ENCODE measurements at regions not wholly inside any gene's neighbourhood (a gene's known extent, or its start where the extent isn't known, plus 50 kb on each side); places are given as distances from the start of the nearest gene placed in this dataset.
"Not testable (repeated sequence)": the region's sequence is repeated elsewhere in the genome, so short reads cannot be mapped to it uniquely, and the experiment has no call there.

DNA sequence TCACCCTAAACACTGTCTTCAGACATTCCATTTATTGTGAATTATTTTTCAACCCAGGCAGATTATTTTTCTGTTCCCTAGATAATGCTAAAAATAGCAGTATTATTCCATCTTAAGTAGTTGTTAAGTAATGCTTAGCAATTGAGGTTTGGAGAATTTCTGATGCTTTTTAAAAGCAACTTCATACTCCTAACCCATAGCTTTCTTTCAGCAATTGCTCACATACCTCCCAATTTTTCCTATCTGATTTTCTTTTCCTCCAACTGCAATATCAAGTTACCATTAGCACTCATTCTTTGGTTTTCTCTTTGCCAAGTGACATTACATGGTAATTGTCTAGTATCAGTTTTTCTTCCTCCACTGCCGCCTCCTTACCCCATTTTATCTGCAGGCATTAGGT is 104.7 kb downstream of the GPR85 start:
- FAIRE-seq, result no peak

DNA sequence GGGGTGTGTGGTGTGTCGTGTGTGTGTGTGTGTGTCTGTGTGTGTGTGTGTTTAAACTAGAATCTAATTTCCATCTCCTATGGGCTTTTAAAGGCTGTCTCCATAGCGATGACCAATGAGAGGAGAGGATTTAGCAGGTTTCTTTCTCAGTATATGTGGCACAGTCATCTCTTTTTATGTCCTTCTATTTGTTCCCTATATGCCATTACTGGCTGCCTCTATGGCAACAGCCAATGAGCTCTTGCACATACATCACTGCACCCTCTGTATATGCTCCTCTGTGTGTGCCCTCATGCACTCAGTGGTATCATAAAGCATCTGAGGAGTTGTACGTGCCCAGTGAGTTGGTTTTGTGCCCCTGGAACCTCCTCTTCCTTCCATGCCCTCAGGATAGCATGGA is 107.6 kb downstream of the GPR85 start:
- not testable (repeated sequence) for FAIRE-seq

DNA sequence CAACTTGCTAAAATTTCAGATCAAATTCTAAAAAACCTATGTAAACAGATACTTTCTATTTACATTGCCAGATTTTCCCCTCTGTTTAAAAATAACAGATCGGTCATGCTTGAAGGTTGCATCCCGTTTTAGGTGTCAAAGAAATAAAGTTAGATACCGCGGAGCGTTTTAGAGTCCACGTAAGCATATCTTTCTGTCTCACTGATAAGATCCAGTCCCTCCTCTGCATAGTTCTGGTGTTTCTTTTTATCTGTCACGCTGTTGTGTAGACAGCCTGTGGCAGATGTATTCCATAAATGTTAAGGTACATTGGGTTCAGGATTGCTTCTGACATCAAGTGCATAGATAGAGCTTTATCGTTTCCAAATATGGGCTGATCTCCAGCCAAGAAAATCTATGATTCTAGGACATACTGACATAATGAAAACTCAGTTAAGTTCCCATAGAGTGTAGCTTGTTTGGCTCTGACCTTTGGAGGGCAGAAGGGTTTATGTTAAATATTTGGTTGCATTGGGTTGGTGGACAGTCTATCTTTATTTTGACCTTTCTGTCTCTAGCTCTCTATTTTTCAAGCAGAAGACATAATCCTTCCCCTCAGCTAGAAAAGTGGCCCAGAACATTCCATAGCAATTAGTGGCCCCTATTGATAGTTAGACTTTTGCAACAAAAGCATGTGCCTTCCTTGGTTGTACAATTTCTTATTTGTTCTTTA is 109.2 kb downstream of the GPR85 start:
- FAIRE-seq, result not testable (repeated sequence)

DNA sequence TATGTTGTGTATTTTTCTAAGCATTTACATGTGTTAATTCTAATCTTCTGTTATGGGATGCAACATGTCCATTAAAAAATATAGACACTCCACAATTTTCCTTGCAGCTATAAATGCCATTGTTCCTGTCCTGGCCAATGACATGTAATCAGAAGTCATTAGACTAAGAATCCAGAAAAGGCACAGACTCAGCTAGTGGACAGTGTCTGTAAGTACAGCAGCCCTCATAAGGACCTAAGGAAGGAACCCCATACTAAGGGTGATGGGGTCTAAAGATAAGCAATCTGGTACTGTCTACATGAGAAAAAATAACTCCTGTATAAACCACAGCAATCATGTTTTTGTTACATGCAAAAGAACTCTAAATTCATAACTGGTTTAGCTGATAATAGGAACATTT is 115.9 kb downstream of the GPR85 start:
- FAIRE-seq, result no peak

DNA sequence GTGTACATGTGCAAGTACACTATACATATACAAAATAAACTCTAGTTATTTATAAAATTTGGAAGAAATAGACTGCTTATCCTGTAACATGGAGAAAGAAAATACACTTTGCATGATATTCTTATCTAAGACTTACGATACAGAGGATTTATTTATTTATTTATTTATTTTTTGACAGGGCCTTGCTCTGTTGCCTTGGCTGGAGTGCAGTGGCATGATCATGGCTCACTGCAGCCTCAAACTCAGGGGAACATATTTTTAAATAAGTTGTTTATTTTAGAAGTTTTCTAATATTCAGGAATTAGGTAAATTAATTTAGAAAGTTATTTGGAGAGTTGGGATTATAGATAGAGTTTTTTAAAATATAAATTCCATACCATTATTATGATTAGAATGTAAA is 116.7 kb downstream of the GPR85 start:
- FAIRE-seq, result no peak

DNA sequence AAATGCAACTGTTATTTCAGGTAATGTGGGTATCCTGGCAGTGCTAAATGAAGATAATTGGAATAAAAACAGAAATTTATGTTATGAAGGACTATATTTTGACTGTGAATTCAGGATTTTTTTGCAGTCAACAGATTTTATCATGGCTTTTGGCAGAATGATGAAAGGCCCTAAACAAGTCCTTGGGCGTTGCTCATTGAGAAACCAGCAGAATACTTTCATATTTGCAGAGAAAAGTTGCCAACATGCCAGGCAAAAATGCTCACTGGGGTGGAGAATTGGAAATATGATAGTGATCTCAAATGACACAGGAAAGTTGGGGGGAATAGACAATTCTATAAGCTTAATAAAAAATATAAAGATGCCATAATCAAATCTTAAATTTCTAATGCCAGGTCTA is 121.1 kb downstream of the GPR85 start:
- no peak for FAIRE-seq

DNA sequence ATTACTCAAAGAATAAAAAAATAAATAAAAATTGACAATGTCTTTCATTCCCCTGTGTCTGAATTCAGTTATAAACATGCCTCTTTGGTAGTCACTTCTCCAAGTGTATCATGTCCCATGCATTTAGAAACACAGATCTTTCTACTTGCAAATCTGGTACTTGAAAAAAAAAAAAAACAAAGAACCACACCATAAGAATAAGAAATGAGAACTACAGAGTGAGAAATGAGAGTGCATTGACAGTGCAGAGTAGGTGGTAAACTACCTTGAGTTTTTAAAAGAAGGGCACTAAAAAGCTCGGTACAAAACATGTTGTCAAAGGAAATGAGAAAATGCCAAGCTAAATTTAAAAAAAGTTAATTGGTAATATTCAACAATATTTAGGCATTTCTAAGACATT is 123.0 kb downstream of the GPR85 start:
- no peak for FAIRE-seq

DNA sequence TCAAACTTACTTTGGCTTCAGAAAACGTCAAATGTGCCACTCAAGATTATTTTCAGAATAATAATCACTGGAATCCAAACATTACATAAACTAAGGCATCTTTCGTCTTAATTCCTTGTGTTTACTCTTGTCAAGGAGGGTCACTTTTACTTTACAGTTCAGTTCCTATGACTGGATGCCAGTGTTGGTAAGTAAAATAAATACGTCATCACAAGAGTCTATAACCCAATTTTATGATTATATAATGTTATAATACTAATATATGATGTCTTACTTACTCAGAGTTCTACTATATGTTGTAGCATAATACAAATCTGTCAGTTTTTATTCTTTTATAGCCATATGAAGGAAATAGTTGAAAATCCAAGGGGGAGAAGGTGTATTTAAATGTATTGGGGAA is 123.8 kb downstream of the GPR85 start:
- FAIRE-seq, result no peak

DNA sequence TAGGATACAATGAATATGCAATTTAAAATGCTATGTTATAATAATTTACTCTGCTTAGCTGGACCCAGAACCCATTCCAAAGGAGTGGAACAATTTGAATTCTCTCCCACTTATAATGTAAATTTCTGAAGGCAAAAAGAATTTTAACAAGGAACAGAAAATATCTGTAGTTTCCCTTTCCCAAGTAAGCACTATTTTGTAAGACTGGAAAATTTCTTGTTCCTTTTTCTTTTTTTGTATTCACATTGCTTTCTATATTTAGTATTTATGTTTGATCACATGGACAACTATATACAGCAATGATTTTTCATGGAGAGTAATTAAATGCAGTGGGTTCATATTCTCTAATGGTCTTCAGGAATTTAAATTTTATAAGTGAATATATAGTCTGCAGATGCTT is 127.4 kb downstream of the GPR85 start:
- no peak for FAIRE-seq

DNA sequence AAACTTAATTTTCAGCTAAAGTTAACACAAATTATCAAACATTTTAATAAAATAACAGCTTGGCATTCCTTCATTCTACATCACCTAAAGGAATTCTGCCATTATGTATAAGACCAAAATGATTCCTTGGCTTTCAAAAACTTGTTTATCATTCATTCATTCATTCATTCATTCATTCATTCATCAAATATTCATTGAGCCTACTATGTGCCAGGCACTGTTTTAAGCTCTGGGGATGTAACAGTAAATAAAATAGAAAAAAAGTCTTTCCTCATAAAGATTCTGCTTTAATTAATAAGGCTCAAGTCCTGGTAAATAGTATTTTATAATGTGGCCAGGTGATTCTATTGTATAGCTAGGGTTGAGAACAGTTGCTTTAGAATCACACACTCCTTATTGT is 127.9 kb downstream of the GPR85 start:
- no peak for FAIRE-seq

DNA sequence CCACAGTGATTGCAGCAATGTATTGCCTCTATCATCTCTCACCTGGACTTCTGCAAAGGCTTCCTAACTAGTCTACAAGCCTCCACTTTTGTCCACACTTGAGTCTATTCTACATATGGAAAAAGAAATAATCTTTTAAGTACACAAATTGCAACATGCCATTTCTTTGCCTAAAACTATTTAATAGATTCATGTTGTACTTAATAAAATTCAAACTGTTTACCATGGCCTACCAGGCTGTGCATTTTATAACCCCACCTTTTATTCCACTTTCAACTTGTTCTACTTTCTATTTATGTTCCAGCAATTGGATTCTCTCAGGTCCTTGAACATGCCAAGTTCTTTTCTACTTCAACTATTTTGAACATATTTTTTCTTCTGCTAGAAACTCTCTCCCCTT is 128.7 kb downstream of the GPR85 start:
- FAIRE-seq, result no peak

DNA sequence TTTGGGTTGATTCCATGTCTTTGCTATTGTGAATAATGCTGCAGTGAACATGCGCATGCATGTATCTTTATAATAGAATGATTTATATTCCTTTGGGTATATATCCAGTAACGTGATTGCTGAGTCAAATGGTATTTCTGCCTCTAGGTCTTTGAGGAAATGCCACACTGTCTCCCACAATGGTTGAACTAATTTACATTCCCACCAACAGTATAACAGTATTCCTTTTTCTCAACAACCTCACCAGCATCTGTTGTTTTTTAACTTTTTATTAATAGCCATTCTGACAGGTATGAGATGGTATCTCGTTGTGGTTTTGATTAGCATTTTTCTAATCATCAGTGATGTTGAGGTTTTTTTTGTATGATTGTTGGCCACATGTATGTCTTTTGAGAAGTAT is 133.6 kb downstream of the GPR85 start:
- not testable (repeated sequence) for FAIRE-seq

DNA sequence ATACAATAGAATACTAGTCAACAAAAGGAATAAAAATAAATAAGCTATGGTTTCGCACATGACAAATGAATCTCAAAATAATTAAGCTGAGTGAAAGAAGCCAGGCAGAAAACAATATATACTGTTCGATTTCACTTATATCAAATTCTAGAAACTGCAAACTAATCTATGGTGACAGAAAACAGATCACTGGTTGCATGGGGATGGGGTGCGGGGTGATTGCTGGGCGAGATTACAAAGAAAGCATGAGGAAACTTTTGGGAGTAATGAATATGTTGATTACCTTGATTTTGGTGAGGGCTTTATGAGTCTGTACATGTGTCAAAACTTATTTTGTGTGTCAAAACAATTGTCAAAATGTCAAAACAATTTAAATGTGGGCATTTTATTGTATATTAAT is 135.6 kb downstream of the GPR85 start:
- no peak for FAIRE-seq

DNA sequence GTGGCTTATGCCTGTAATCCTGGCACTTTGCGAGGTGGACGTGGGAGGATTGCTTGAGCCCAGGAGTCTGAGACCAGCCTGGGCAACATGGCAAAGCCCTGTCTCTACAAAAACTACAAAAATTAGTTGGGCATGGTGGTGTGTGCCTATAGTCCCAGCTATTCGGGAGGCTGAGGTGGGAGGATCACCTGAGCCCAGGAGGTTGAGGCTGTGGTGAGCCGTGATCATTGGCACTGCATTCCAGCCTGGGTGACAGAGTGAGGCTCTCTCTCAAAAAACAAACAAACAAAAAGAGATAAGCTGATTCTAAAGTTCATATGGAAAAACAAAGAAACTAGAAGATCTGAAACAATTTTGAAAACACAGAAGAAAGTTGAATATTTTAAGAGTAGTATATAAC is 136.9 kb downstream of the GPR85 start:
- not testable (repeated sequence) for FAIRE-seq

DNA sequence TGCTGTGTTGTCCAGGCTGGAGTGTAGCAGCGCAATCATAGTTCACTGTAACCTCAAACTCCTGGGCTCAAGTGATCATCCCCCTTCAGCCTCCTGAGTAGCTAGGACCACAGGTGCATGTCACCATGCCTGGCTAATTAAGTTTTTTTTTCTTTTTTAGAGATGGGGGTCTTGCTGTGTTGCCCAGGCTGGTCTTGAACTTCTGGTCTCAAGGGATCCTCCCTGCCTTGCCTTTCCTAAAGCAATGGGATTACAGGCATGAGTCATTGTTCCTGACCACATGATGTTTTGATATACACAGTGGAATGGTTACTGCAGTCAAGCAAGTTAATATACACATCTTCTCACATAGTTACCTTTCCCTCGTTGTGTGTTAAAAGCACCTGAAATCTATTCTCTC is 140.3 kb downstream of the GPR85 start:
- FAIRE-seq, result no peak

DNA sequence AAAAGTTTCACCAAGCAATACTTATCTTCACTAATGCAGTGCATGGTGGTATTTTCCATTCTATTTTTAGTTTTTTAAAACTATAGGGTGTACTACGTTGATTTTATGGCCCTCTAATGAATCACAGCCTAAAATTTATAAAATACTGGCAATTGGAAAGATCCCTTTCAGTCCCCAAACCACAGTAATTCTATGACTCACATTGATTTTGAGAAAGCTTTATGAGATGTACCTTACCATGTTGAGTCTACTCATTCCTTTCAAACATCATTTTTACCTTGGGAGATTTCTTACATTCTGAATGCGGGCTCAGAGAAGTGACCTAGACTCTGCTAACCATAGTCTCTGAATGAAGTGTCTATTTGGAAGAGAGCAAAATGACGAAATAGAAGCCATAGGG is 141.6 kb downstream of the GPR85 start:
- no peak for FAIRE-seq

DNA sequence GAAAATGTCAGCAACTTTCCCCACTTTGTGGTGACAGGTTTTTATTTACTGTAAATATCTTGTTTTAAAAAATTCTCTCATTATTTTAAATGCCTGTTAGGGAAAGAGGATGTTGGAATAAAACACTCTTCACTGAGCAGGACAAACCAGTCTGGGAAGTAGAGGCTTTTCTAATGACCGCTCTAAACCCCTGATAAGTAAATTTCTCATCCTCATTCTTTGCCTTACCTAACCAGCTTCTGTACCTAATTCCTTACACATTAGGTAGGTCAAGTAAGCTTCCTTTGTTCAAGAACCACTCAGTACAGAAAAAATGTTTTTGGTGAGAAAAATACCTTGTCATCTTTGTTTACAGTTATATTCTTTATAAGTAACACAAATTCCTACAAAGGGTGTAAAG is 143.6 kb downstream of the GPR85 start:
- no peak for FAIRE-seq

DNA sequence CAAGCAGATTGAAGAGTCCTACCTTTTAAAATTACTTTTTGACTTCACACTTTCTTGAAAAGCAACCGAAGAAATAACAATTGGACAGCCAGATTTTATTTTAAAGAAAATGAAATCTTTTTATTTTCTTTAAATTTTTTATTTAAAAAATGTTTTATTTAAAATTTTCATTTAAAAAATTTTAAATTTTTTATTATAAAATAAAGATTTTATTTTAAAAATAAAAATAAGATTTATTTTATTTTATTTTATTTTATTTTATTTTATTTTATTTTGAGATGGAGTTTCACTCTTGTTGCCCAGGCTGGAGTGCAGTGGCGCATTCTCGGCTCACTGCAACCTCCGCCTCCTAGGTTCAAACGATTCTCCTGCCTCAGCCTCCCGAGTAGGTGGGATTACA is 144.5 kb downstream of the GPR85 start:
- peak; percentile 96 for FAIRE-seq

DNA sequence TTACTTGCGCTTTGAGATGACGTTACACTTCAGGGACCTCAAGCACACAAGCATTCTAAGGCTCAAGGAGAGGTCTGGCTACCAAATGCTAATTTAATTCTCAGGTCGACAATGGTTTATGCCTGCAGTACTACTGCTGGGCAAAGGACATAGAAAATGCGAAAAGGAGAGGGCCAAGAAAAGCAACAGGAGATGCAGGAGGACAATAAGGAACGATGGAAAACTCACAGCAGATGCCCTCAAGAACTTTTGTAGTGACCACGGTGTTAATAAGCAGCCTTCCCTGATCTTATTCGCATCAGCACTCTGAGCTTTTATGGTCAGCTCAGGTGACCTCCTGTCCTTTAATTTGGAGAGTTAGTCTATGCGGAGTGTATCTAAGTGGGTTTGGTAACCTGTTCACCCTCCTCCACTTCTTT is 146.3 kb downstream of the GPR85 start:
- no peak for FAIRE-seq

DNA sequence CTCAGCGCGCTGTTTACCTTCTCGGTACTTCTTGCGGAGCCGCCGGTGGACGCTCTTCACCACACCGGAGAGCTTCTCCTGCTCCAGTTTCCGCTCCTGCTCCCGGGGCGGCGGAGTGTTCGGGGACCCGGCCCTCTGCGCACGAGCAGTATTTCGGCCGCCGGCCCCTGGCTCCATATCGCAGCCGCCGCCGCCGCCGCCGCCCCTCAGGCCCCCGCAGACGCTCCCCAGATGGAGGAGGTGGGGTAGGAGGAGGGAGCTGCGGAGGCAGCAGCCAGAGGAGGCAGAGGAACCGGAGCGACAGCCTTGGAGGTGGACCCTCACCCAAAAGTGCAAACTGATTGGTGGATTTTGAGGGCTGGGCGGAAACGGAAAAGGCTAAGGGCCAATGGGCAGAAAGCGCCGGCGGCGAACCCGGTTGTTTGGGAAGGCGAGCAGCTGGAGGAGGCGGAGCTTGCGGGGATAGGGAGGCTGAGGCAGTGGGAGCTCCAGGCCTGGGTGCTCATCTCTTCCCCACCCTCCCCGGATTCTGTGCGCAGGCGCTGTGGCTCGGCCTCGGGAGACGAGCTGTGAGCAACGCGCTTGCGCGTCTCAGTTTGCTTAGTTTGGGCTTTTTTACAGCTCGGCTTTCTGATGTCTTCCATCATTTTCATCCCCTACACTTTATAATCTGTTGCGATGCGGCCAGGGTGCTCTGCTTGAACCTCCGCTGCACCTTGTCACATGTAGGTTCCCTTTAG is 146.9 kb downstream of the GPR85 start:
- FAIRE-seq, result peak; percentile 99

DNA sequence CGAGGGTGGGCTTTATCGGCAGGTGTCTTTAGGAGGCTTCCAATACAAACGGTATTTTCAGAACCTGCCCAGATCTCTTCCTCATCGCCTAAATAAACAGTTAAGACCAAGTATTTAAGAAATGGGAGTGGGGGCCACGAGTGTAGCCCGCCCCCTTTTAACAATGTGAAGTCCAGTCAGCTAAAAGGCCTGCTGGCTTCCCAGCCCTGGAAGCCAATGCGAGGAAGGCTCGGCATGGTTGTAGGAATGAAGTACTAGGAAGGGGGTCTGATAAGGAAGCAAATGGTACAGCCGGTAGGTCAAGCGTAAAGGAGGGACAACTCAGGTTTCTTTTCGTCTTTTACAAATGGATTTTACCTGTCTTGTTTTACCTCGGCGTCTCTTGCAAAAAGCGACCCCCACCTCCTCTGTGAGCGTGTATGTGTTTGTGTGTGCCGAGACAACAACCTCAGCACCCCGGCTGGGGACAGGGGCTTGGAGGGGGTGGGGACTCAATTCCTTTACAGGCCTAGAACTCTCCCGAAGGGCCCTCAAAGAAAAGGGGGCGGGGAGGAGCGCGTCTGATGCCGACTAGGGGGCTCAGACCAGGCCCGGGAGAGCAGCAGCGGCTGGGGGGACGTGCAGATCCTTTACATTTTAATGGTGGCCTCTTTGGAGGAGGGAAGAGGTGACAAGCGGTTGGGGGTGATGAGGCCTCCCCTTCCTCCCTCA is 147.6 kb downstream of the GPR85 start:
- FAIRE-seq, result no peak

DNA sequence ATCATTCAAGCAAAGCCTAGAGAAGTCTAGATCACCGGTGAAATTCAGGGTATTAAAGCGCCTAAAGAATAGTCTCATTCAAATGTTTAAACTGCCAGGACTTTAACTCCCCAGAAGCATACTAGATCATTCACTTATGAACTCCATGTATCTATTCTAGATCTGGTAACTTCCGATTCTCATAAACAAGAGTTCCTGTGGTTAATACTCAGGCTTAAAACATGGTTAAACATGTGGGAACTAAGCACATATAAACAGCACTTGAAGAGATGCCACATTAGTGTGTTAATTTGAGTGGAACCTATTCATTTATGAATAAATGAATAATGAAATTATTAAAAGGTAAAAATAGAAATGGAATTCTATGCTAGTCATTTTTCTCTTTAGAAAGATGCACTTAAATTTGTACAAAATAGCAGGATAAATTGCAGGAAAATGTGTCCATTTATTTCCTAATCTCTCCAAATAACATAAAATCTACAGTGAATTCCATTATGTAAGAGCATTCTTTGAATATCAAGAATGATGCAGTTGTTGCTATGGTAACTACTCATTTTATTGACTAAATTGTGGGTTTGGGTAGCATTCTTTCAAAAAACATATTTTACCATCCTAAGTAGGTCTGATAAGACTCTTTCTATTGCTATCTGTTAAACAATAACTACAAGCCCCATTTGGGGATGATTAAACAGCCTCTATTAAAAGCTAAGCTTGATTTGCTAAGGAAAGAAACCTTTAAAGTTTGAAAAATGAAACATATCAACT is 147.6 kb upstream of the TMEM168 start:
- FAIRE-seq, result no peak

DNA sequence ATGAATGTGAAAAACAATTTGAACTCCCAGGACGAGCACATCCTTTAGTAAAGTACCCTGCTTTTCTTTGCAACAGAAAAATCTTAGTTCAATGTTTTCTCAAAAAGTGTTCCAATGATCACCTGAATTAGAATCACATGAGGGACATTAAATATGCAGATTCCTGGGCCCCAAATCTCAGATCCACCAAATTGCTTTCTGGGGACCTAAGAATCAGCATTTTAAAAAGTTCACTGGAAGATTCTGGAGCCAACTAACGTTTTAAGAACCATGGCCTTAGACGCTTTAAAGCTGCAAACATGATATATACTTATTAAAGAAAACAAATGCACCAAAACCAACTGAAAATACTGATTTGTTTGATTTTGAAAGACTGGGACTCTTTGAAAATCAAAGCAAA is 143.4 kb upstream of the TMEM168 start:
- FAIRE-seq, result no peak

Data from G401.6 (cell line).